ENCODE measurements at regions not wholly inside any gene's neighbourhood (a gene's known extent, or its start where the extent isn't known, plus 50 kb on each side); places are given as distances from the start of the nearest gene placed in this dataset.

GRCh38 chr12:41881891-41882805 is 262.5 kb downstream of the GXYLT1 start:
- no peak for DNase-seq

GRCh38 chr12:41869432-41869831 is 275.2 kb downstream of the GXYLT1 start:
- DNase-seq: no peak

- DNase-seq: no peak
Observed at GRCh38 chr12:41866878-41867430, 277.7 kb downstream of the GXYLT1 start.

GRCh38 chr12:41856228-41856627 is 288.4 kb downstream of the GXYLT1 start:
- no peak for DNase-seq

GRCh38 chr12:41850046-41850445 is 294.6 kb downstream of the GXYLT1 start:
- DNase-seq: no peak

GRCh38 chr12:41846718-41847117 is 298.0 kb downstream of the GXYLT1 start:
- no peak for DNase-seq

GRCh38 chr12:41836416-41836815 is 308.3 kb downstream of the GXYLT1 start:
- DNase-seq: no peak

GRCh38 chr12:41835556-41835955 is 309.1 kb downstream of the GXYLT1 start:
- DNase-seq: no peak

GRCh38 chr12:41819948-41820347 is 324.7 kb downstream of the GXYLT1 start:
- no peak for DNase-seq

- no peak for DNase-seq
Observed at GRCh38 chr12:41804026-41804425, 340.6 kb downstream of the GXYLT1 start.

GRCh38 chr12:41802803-41803202 is 341.9 kb downstream of the GXYLT1 start:
- no peak for DNase-seq

GRCh38 chr12:41801261-41801660 is 343.4 kb downstream of the GXYLT1 start:
- DNase-seq: no peak

GRCh38 chr12:41799671-41800070 is 345.0 kb downstream of the GXYLT1 start:
- DNase-seq: no peak

GRCh38 chr12:41795910-41796309 is 348.8 kb downstream of the GXYLT1 start:
- DNase-seq: no peak

- peak; percentile 2 for DNase-seq
Observed at GRCh38 chr12:41795051-41795600, 349.5 kb downstream of the GXYLT1 start.

- DNase-seq: no peak
Observed at GRCh38 chr12:41794336-41794735, 350.3 kb downstream of the GXYLT1 start.

- no peak for DNase-seq
Observed at GRCh38 chr12:41784957-41785356, 359.7 kb downstream of the GXYLT1 start.

- DNase-seq: no peak
Observed at GRCh38 chr12:41778934-41779333, 365.7 kb downstream of the GXYLT1 start.

GRCh38 chr12:41777064-41777790 is 367.4 kb downstream of the GXYLT1 start:
- no peak for DNase-seq

GRCh38 chr12:41772478-41772877 is 372.2 kb downstream of the GXYLT1 start:
- no peak for DNase-seq

GRCh38 chr12:41769810-41770209 is 374.9 kb downstream of the GXYLT1 start:
- DNase-seq: no peak

GRCh38 chr12:41768456-41768855 is 376.2 kb downstream of the GXYLT1 start:
- no peak for DNase-seq

- DNase-seq: no peak
Observed at GRCh38 chr12:41762691-41763090, 382.0 kb downstream of the GXYLT1 start.
